Testis (tissue), 2 donors: ENCODE measurements at regions not wholly inside any gene's neighbourhood (a gene's known extent, or its start where the extent isn't known, plus 50 kb on each side); places are given as distances from the start of the nearest gene placed in this dataset.

Source experiments
- CTCF ChIP-seq, 3 experiments: fragments of 450-650 bp in 2 of 3; fragments of 200-600 bp in 1 of 3; sonication (generic) in 1 of 3; IDR thresholded peaks; one replicate each; pipeline ENCODE4 v1.5.1; 2016 to 2019; ENCODE audit warnings: antibody characterized with exemption in 3 of 3, mild to moderate bottlenecking in 2 of 3, moderate library complexity in 1 of 3
- POLR2A ChIP-seq: fragments of 450-650 bp; IDR thresholded peaks from one replicate; pipeline ENCODE4 v1.6.1; 2017; ENCODE audit warnings: antibody characterized with exemption, mild to moderate bottlenecking, moderate library complexity

GRCh38 chr4:173703021-173703420 lies 173.0 kb upstream of the HAND2 start:
- TF ChIP-seq CTCF (IDR thresholded peaks at IDR 0.05): no peak
- no peak for TF ChIP-seq POLR2A
